AG09309 (cell line): ENCODE measurements at regions not wholly inside any gene's neighbourhood (a gene's known extent, or its start where the extent isn't known, plus 50 kb on each side); places are given as distances from the start of the nearest gene placed in this dataset.

ENCODE experiments used
- DNase-seq: peaks from one replicate; pipeline ENCODE4 v3.0.0-alpha.2; 2010; ENCODE audit warnings: low read depth
- H3K4me3 ChIP-seq: 2 replicates; pipeline ENCODE4 v1.5.1; 2011; ENCODE audit warnings: mild to moderate bottlenecking, low read depth, low read length, moderate library complexity; ENCODE audit not compliant: control insufficient read depth
- TF ChIP-seq, protein P1 (sequence below): IDR thresholded peaks from 2 replicates; pipeline ENCODE4 v1.5.1; 2011; ENCODE audit warnings: mild to moderate bottlenecking, low read depth, low read length, inconsistent platforms; ENCODE audit not compliant: insufficient read depth, control insufficient read depth; ENCODE audit errors: missing control alignments

DNA sequence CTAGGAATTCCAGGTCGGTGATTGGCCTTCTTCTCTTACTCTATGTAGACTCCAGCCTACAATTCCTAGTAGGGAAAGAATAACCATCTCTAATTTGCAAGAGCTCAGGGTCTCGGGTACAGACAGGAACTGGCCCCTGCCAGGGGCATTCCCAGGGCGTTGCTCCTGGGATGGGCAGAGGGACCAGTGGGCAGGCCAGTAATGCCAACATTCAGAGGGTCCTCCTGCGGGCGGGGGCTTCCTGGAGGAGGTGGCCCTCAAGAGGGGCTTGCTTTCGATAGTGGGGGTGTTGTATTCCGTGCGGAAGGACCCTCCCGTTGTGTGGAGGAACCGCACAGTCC, 94.3 kb upstream of the PRNP start:
- no peak overlapping the region; the same call in 1 of the 2 replicates for H3K4me3 ChIP-seq
- DNase-seq, result no peak
- TF ChIP-seq, protein P1, sequence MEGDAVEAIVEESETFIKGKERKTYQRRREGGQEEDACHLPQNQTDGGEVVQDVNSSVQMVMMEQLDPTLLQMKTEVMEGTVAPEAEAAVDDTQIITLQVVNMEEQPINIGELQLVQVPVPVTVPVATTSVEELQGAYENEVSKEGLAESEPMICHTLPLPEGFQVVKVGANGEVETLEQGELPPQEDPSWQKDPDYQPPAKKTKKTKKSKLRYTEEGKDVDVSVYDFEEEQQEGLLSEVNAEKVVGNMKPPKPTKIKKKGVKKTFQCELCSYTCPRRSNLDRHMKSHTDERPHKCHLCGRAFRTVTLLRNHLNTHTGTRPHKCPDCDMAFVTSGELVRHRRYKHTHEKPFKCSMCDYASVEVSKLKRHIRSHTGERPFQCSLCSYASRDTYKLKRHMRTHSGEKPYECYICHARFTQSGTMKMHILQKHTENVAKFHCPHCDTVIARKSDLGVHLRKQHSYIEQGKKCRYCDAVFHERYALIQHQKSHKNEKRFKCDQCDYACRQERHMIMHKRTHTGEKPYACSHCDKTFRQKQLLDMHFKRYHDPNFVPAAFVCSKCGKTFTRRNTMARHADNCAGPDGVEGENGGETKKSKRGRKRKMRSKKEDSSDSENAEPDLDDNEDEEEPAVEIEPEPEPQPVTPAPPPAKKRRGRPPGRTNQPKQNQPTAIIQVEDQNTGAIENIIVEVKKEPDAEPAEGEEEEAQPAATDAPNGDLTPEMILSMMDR, result no peak

DNA sequence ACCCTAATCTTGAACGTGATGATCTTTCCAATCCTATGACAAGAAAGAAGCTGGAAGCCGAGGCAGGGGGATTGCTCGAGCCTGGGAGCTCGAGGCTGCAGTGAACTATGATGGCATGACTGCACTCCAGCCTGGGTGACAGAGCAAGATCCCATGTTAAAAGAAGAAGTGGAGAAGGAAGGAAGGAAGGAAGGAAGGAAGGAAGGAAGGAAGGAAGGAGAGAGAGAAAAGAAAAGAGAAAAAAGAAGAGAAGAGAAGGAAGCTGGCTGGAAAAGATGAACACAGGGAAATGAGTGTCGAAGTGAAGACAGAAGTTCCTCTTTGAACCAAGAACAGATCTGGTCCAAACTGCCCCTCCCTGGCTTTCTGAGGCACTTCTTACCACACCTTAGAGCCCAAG, 100.5 kb upstream of the PRNP start:
- H3K4me3 ChIP-seq, result no peak overlapping the region
- TF ChIP-seq, protein P1, result no peak
- no peak for DNase-seq

DNA sequence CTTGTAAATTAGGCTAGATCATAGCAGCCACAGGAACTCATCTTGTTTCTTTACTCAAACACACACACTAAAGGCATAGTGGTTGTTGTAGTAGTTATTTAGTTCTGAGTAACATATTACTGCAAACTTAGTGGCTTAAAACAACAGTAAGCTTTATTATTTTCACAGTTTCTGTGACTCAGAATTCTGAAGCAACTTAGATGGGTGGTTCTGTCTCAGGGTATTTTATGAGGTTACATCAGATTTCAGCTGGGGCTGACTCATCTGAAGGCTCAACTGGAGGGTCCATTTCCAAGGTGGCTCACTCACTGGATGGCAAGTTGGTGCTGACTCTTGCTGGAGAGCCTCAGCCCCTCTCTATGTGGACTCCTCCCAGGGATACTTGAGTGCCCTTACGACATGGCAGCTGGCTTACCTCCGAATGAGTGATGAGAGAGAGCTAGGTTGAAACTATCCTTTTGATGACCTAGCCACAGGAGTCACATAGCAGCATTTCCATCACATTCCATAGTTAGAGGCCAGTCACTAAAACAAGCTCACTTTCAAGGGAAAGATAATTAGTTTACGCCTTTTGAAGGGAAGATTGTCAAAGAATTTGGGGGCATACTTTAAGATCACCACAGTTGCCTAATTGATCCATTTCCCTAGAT, 101.0 kb upstream of the PRNP start:
- peak; percentile 84 for DNase-seq
- TF ChIP-seq, protein P1, result no peak
- H3K4me3 ChIP-seq, result no peak overlapping the region

DNA sequence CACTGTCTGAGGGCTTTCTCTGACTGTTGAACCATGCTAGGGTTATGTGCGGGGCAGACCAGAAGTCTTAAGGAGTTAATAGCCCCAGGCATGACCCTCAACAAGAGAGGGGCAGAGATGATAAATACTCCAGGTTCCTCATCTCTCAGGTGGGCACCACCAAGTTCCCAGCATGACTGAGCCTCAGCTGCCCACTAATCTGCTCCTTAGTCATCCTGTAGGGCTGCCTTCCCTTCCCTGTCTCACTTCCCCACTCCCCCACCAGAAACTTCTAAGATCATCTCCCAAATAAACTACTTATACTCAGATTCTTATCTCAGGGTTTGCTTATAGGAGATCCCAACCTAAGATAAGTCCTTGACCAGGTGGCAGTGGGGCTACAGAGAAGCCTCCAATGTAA, 101.7 kb upstream of the PRNP start:
- no peak overlapping the region for H3K4me3 ChIP-seq
- TF ChIP-seq, protein P1, result no peak
- DNase-seq, result no peak

DNA sequence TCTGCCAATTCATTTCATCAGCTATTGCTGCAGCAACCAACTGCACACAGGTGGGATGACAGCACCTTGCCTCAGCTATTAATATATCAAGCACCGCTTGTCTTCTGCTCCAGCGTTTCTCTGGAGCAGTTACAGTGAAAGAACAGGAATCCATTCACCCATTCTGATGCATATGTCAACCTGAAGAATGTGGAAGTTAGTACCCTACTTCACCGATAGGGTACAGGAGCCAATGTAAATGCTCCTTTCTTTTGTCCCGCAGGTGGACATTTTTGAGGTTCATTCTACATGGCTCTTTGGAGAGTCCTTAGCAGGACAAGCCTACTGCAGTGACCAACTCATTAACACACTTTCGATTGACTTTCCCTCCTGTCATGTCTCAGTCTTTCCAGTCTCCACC, 104.4 kb upstream of the PRNP start:
- no peak overlapping the region for H3K4me3 ChIP-seq
- TF ChIP-seq, protein P1, result no peak
- DNase-seq, result no peak

DNA sequence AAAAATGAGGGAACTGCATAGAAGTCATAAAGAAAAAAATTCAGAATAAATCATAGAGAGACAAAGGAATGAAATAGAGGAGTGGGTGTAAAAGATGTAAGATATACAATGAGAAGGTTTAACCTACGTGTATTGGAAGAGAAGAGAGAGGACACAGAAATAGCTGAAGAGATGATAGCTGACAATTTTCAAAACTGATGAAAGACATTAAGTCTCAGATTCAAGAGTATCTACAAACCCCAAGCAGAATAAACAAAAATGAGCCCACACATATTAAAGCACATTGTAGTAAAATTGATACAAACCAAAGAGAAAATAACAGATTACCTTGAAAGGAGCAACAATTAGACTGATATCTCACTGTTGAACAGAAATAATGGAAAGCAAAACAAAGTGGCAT, 107.9 kb upstream of the PRNP start:
- TF ChIP-seq, protein P1, result no peak
- DNase-seq, result no peak

DNA sequence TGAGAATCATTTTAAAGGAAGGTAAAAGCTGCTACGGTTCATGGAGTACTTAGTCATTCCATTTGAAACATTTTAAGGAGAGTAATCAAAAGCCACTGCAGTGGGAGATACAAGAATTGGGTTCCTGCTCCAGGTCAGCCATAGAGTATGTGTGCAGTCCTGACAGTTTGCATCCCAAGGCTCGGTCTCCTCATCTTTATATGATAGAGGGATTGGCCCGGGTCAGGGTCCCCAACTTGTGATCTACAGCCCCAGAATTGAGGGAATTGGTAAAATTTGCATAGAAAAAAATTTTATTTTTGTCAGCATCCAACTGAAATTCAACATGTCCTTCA, 111.9 kb upstream of the PRNP start:
- DNase-seq, result no peak
- no peak overlapping the region for H3K4me3 ChIP-seq
- TF ChIP-seq, protein P1, result no peak

More for the DNA sequence above, 107.9 kb upstream of the PRNP start:
- no peak overlapping the region for H3K4me3 ChIP-seq
